ENCODE measurements at regions not wholly inside any gene's neighbourhood (a gene's known extent, or its start where the extent isn't known, plus 50 kb on each side); places are given as distances from the start of the nearest gene placed in this dataset.

- no peak for DNase-seq (ENCODE audit: low read depth in 3 of 3)
These were observed 861.4 kb upstream of the NECTIN3 start for GRCh38 chr3:110210086-110210660.

- no peak for DNase-seq (ENCODE audit: low read depth in 3 of 3)
These were observed 845.0 kb upstream of the NECTIN3 start for GRCh38 chr3:110226645-110227044.

- no peak for DNase-seq (ENCODE audit: low read depth in 3 of 3)
These were observed 843.6 kb upstream of the NECTIN3 start for GRCh38 chr3:110227991-110228390.

DNA sequence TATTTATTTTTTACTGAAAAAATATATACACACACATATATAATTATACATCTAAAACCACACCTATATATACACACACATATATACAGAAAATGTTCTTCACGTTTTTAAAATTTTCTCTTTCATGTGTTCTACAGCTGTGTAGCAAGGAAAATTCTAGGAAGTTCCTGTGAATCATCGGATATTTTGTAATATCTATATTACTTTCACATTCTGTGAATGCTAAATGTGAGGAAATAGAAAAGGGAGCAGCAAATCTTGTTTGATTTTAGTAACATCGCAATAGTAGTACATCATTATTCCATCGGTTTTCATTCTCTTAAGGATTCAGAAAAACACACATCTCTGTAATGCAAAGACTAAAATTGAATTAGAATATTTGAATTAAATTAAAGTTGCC is 836.8 kb upstream of the NECTIN3 start:
- no peak for DNase-seq (ENCODE audit: low read depth in 3 of 3)

DNA sequence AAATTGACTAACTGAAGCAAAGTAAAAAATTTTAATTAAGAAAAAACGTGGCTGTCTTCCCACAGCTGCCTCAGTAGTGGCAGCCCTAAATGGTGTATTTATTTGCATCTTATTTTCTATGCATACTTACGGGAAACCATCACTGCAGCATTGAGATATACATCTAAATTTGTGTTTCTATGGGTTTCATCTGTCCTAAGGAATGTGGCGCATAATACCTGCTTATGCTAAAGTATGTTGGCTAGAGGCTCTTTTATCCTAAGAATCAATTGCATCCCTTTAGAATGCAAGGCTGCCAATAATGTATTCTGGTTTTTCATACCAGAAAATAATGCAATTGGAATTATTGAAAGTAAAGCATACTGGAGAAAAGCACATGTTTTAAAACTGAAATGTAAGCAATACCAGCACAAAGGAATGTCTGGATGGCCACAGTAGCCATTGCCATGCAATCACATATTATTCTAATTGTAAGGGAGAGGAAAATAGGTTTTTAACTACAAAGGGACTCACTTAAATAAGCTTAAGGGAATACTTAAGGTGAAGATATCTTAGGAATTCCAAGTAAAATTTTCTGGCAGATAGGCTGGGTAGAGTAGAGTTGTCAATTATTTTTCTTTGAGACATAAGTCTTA is 834.5 kb upstream of the NECTIN3 start:
- no peak for DNase-seq (ENCODE audit: low read depth in 3 of 3)

DNA sequence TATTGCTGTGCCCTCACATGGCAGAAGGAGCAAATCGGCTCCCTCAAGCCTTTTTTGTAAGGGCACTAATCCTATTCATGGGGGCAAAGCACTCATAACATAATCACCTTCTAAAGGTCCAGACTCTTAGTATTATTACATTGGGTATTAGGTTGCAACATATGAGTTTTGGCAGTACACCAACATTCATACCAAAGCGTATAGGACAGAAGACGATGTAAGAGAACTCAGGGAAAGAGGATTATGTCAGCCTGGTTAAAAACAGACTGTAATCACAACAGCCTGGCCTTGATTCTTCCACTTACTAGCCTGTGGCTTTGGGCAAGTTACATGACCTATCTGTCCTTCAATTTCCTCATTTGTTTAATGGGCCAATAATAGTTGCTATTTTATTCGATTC is 828.5 kb upstream of the NECTIN3 start:
- no peak for DNase-seq (ENCODE audit: low read depth in 3 of 3)

DNA sequence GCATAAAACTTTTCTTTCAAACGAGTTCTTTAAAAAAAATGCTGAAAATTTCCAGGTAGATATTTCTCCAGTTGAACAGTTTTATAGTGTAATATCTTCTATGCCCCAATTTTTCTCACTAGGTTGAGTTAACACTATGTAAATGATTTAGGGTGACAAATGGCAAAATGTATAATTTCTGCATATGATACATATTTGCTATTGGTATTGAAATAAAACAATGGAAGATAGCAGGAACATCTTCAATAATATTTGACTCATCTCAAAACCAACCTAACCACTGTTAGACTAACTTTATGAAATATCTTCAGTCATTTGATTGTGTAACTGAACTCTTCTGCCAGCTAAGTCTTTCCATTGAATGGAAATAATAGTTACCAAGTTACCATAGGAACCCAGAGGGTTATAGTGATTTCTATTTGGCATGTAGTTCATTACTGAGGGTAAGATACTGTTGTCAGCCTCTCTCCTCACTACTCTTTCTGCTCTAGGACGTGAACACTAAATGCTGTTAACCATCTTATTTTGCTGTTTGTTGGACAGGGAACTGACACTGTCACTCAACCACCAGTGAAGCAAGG is 824.7 kb upstream of the NECTIN3 start:
- DNase-seq (ENCODE audit: low read depth in 3 of 3), result no peak

DNA sequence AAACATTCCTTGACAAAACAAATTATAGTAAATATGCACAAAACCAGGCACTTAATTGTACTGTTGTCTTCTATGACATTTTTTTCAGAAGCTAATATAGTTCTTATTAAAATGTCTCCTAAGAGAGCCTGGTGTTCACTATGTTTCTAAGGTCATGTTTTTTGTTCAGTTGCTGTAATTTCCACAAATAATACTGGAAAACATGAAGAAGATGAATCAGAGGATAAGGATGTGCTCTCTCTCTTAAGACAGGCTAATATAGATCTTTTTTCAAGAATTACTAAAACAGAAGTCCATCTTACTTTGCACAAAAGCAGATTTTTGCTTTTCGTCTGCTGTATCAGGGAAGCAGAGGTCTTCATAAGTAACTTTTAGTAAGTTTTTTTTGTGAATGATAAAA is 823.0 kb upstream of the NECTIN3 start:
- DNase-seq (ENCODE audit: low read depth in 3 of 3), result no peak

DNA sequence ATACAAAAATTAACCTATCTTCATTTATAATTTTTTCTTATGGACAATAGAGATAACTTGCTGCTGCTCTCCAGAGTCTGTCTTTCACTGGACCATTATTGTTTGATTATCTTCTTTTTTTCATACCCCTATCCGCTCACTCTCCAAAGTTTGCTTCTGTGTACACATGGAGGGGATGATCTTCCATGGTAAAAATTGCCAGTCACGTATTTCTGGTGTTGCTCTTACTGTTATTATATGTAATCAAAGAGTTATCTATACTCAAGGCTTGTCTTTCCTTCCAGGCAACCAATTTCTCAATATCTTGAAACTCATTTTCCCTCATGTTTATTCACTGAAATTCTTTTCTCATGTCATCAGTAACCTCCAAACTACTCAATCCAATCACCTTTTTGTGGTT is 817.8 kb upstream of the NECTIN3 start:
- DNase-seq (ENCODE audit: low read depth in 3 of 3), result no peak

DNA sequence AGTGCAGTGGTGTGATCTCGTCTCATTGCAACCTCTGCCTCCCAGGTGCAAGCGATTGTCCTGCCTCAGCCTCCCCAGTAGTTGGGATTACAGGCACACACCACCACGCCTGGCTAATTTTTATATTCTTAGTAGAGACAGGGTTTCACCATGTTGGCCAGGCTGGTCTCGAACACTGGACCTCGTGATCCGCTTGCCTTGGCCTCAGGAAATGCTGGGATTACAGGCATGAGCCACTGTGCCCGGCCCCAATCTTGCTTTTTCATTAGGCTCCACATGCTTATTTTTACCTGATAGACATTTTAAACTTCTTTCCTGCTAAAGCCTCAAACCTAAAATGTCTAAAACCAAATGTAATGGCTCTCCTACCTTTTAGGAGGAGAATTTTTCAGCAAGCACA is 817.0 kb upstream of the NECTIN3 start:
- no peak for DNase-seq (ENCODE audit: low read depth in 3 of 3)

- DNase-seq (ENCODE audit: low read depth in 3 of 3), result no peak
These were observed 810.5 kb upstream of the NECTIN3 start for GRCh38 chr3:110261141-110261540.

DNA sequence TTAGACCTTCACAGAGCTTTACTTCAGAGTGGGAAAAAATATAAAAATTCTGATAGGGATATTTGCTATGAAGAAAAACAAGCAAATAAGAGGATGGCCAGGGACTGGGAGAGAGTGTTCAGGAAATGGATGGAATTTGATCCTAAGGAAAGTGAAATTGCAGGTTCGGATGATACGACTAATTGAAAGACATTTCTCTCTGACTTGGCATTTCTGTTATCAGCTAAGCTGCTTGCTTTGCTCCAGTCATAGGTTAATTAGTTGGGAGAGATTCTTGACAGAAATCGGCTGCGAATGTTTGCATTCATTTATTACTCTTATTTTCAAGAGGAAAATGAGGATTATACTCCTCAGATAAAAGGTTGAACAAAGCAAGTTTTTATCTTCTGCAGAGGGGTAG is 808.7 kb upstream of the NECTIN3 start:
- DNase-seq (ENCODE audit: low read depth in 3 of 3), result no peak

DNA sequence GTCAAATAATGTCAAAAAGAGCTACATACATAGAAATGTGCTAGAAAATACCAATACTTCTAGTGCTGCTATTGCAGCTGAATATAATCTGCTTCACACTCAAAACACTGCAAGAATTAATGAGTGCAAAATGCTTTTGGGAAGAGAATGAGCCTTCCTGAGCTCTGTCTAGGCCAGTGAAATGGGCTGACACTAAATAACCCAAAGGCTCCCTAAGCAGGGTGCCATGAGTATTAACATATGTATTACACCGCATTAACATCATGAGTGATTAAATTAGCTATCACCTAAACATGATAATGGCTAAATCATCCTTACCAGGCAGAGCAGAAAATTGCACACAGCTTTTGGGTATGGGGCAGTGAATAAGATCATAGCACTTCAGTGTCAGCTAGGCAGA is 806.3 kb upstream of the NECTIN3 start:
- no peak for DNase-seq (ENCODE audit: low read depth in 3 of 3)

- no peak for DNase-seq (ENCODE audit: low read depth in 3 of 3)
These were observed 804.2 kb upstream of the NECTIN3 start for GRCh38 chr3:110267304-110267845.

DNA sequence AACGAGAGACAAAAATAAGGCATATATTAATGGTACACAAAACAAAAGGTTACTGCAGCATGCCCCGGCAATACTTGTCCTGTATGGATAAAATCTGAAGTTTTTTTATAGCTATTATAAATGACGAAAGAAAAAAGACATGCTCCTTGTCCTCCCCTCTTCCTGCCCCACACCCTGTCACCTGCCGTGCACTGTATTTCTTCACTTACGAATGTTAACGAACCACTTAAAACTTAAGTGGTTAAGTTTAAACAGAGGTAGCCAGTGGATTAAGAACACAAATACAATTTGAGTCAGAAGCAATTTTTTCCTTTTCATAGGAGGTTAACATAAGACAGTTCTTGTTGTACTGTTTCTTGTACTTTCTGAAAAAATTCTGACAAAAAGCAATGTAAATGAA is 799.1 kb upstream of the NECTIN3 start:
- no peak for DNase-seq (ENCODE audit: low read depth in 3 of 3)

DNA sequence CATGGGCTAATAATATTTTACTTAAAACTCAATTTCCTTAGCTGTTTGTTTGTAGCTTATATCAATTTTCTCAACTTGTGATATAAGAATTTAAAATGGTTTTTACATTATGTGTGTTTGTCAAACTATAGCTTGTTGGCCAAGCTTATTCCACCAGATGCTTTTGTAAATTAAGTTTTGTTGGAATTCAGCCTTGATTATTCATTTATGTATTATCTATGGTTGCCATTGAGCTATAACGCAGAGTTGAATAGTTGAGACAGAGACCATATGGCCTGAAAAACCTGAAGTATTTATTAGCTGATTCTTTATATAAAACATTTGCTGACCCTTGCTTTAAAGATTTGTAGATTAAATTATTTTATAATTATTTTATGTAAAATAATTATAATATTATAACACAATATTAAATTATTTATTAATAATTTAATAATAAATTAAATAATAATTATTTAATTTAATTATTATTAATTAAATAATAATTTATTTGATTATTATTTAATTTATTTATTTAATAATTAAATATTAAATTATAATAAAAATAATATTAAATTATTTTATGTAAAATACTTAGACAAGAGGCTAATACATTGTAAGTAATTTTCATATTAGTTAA is 779.6 kb upstream of the NECTIN3 start:
- DNase-seq (ENCODE audit: low read depth in 3 of 3), result no peak

DNA sequence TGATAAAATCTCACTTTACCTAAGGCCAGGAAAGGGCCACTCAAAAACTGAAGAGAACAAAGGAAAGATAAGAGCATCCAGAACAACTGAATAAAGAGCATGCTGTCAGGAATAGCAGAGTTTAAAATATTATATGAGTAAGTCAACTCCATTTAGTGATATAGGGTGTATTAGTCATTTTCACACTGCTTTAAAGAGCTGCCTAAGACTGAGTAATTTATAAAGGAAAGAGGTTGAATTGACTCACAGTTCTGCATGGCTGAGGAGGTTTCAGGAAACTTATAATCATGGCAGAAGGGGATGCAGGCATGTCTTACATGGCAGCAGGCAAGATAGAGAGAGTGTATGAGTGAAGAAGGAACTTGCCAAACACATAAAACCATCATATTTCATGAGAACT is 778.0 kb upstream of the NECTIN3 start:
- no peak for DNase-seq (ENCODE audit: low read depth in 3 of 3)

DNA sequence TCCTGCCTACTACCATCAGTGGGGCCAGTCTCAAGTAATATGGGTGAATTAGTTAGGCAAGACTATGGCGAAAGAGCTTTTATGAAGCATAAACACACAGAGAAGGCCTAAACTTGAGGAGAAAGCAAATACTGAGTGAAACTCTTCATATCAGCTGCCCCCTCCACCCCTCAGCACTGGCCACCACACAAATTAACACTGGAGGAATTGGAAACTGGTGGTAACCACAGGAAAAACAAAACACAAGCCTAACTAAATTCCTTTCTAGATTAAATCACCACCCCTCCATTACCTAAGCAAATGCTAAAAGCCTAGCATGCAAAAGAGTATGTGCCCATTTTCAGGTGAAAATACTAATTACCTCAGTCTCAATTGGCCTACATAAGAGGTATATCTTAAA is 774.7 kb upstream of the NECTIN3 start:
- DNase-seq (ENCODE audit: low read depth in 3 of 3), result no peak

DNA sequence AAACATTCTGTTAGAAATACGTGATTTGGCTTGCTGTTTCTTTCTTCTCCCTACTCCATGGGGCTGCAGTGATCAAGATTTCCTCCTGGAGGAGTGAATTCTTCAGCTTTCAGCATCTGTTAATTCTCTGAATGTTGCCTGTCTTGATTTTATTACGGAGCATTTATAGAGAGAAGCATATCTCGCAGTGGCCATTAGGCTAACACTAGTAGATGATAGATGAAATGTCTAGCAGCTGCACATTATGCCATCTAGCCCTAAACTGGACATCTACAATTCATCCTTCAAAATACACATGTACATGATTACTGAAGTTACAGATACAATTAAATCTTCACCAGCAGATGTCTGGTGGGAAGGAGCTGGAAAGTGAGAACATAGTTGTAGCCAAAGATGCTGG is 769.8 kb upstream of the NECTIN3 start:
- no peak for DNase-seq (ENCODE audit: low read depth in 3 of 3)

DNA sequence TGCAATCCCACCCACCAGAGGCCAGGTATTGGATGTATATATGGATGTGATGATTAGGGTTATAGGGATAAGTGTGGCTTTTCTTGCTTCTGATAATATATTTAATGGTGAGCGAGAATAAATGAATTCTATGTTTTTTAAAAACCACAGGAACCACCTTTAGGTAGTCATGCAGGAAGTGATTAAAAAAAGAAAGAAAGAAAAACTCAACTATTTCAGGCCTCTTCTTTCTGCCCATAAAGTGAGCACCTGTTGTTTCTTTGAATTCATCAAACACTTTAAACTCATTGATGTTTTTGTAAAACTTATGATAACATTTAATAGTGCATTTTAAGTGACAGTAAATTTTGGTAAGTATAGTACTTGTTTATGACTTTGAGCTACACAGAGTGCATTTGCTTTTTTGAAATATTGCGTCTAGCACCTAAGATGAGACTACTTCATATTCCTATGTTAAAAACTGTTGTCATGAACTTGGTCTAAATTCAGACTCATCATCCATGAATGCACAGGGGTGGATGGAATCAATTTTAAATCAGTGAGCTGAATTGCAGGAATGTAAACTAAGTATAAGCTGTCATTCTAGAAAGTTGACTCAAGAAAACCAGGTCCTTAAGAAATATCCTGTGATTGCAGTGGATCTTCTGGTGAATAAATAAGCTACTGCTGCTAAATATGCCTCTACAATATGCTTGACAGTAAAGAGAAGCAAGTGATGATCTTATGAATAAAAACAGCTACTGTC is 764.4 kb upstream of the NECTIN3 start:
- DNase-seq (ENCODE audit: low read depth in 3 of 3), result no peak

GRCh38 chr3:110311541-110311940 is 760.1 kb upstream of the NECTIN3 start:
- no peak for DNase-seq (ENCODE audit: low read depth in 3 of 3)

DNA sequence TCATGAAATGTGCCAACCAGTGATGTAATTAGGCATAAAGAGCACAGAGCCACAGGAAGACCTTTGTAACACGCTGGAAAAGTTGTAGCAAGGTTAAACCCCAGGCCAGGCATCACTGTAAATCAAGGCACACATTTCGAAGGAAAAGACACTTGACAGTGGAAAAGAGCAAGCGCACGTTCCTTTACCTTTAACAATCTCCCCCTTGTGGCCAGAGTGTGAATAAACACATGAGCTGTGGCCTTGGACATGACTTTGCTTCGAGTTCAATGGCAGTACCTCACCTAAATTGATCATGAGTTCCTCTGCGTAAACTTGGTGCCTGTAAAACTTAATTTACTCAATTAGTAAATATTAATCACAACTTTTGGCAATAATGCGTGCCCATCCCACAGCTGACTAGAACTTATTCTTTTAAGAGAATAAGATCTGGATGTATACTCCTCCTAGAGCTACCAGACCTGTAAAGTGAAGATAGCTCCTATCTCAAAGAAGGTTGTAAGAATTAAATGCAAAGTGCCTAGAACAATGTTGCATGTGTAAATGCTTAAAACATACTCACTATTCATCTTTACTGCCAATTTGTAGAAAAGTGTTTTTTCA is 757.0 kb upstream of the NECTIN3 start:
- peak; percentile 5 to 50 (median 24) for DNase-seq (ENCODE audit: low read depth in 3 of 3)
